ENCODE measurements at regions not wholly inside any gene's neighbourhood (a gene's known extent, or its start where the extent isn't known, plus 50 kb on each side); places are given as distances from the start of the nearest gene placed in this dataset.

GRCh38 chr2:60297296-60298005 is 256.0 kb downstream of the BCL11A start:
- in situ Hi-C loops (cut with MboI; ENCODE audit: low pct_ligation_motif_present in 1 of 4, low pct_unique_long_range_greater_than_20kb in 1 of 4, low sequenced_read_pairs in 3 of 4) = no loop called here
- peak; percentile 70 for DNase-seq

GRCh38 chr2:60296219-60296955 is 257.1 kb downstream of the BCL11A start:
- Histone ChIP-seq H3K4me3 (no peak overlapping the region), H3K9me3 (no peaks in the 10 kb centered on the region), H3K4me1 (peaks cover 0 to 10% (median 0%) of the 10 kb centered on the region in 4 donors), H3K27ac (no peak overlapping the region), H3K27me3 (no peaks in the 10 kb centered on the region), H3K36me3 (no peaks in the 10 kb centered on the region)
- 70 to 90% methylated on average over 2 to 8 of the region's 8 CpGs for WGBS, 2 donors (ENCODE audit: low coverage in 1 of 2)
- DNase-seq = no peak
- no peak for TF ChIP-seq POLR2AphosphoS5 (IDR thresholded peaks at IDR 0.05)
- TF ChIP-seq CTCF (IDR thresholded peaks at IDR 0.05) = no peak
- no peak for TF ChIP-seq EP300 (IDR thresholded peaks at IDR 0.05; ENCODE audit: low read depth)
- no peak for TF ChIP-seq POLR2A (IDR thresholded peaks at IDR 0.05)
- intact Hi-C loops (cut with DNase I; ENCODE audit: low total_unique reads) (no loop called here), in situ Hi-C loops (cut with MboI; ENCODE audit: low pct_ligation_motif_present in 1 of 4, low pct_unique_long_range_greater_than_20kb in 1 of 4, low sequenced_read_pairs in 3 of 4) (no loop called here)

More at GRCh38 chr2:60297296-60298005, 256.0 kb downstream of the BCL11A start:
- intact Hi-C loops (cut with DNase I; ENCODE audit: low total_unique reads) = no loop called here
- peaks cover 0 to 10% (median 0%) of the 10 kb centered on the region in 4 donors for H3K4me1 ChIP-seq
- no peaks in the 10 kb centered on the region for H3K27me3 ChIP-seq
- TF ChIP-seq POLR2AphosphoS5 (IDR thresholded peaks at IDR 0.05) (no peak), EP300 (IDR thresholded peaks at IDR 0.05; ENCODE audit: low read depth) (no peak), CTCF (IDR thresholded peaks at IDR 0.05) (no peak), POLR2A (IDR thresholded peaks at IDR 0.05) (no peak)
- H3K4me3 ChIP-seq = peak overlapping the region in 1 of 4 donors; percentile 8
- 53 to 64% methylated on average over 15 to 21 of the region's 21 CpGs for WGBS, 2 donors (ENCODE audit: low coverage in 1 of 2)
- no peaks in the 10 kb centered on the region for H3K36me3 ChIP-seq
- H3K27ac ChIP-seq = peak overlapping the region in 3 of 4 donors; percentile 24 to 31 (median 27)
- no peaks in the 10 kb centered on the region for H3K9me3 ChIP-seq

- Histone ChIP-seq H3K36me3 (no peaks in the 10 kb centered on the region), H3K4me1 (peaks cover 0 to 10% (median 0%) of the 10 kb centered on the region in 4 donors), H3K4me3 (no peak overlapping the region), H3K9me3 (no peaks in the 10 kb centered on the region), H3K27ac (no peak overlapping the region), H3K27me3 (no peaks in the 10 kb centered on the region)
- no peak for DNase-seq
- in situ Hi-C loops (cut with MboI; ENCODE audit: low pct_ligation_motif_present in 1 of 4, low pct_unique_long_range_greater_than_20kb in 1 of 4, low sequenced_read_pairs in 3 of 4) (no loop called here), intact Hi-C loops (cut with DNase I; ENCODE audit: low total_unique reads) (no loop called here)
- no peak for TF ChIP-seq CTCF (IDR thresholded peaks at IDR 0.05)
- no peak for TF ChIP-seq EP300 (IDR thresholded peaks at IDR 0.05; ENCODE audit: low read depth)
- no peak for TF ChIP-seq POLR2AphosphoS5 (IDR thresholded peaks at IDR 0.05)
- TF ChIP-seq POLR2A (IDR thresholded peaks at IDR 0.05) = no peak
- 53 to 66% methylated on average over 7 to 9 of the region's 9 CpGs for WGBS, 2 donors (ENCODE audit: low coverage in 1 of 2)
These were observed 257.9 kb downstream of the BCL11A start for GRCh38 chr2:60295636-60295962.

GRCh38 chr2:60294901-60295635 is 258.4 kb downstream of the BCL11A start:
- TF ChIP-seq POLR2A (IDR thresholded peaks at IDR 0.05) (no peak), POLR2AphosphoS5 (IDR thresholded peaks at IDR 0.05) (no peak), EP300 (IDR thresholded peaks at IDR 0.05; ENCODE audit: low read depth) (no peak), CTCF (IDR thresholded peaks at IDR 0.05) (no peak)
- intact Hi-C loops (cut with DNase I; ENCODE audit: low total_unique reads) (no loop called here), in situ Hi-C loops (cut with MboI; ENCODE audit: low pct_ligation_motif_present in 1 of 4, low pct_unique_long_range_greater_than_20kb in 1 of 4, low sequenced_read_pairs in 3 of 4) (no loop called here)
- Histone ChIP-seq H3K36me3 (no peaks in the 10 kb centered on the region), H3K27ac (no peak overlapping the region), H3K4me3 (no peak overlapping the region), H3K9me3 (no peaks in the 10 kb centered on the region), H3K4me1 (peaks cover 0 to 10% (median 0%) of the 10 kb centered on the region in 4 donors), H3K27me3 (no peaks in the 10 kb centered on the region)
- no peak for DNase-seq
- 43% methylated on average over 20 of the region's 20 CpGs; no CpG with 5 or more reads in 1 of the 2 donors for WGBS, 2 donors (ENCODE audit: low coverage in 1 of 2)

Measured in transverse colon (tissue), 4 donors.